ENCODE measurements at regions not wholly inside any gene's neighbourhood (a gene's known extent, or its start where the extent isn't known, plus 50 kb on each side); places are given as distances from the start of the nearest gene placed in this dataset.
"Not testable (repeated sequence)": the region's sequence is repeated elsewhere in the genome, so short reads cannot be mapped to it uniquely, and the experiment has no call there.

DNA sequence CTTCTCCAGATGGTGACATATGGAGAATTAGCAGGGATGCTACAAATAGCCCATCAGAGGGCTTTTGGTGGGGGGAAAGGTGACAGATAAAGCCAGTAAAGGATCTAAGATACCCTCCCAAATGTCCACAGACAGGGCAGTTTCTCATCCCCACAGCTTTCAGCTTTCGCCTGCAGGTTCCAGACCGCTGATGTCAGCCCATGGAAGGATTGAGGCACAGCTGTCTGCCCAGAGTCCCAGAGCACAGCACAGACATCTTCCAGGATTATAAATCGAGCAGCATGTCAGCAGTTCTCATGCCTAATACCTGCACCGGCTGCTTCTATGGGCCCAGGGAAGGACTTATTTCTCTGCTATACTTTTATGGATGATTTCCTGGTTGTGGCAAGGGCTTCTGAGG is 96.7 kb upstream of the MXRA5 start:
- TF ChIP-seq, protein P1, sequence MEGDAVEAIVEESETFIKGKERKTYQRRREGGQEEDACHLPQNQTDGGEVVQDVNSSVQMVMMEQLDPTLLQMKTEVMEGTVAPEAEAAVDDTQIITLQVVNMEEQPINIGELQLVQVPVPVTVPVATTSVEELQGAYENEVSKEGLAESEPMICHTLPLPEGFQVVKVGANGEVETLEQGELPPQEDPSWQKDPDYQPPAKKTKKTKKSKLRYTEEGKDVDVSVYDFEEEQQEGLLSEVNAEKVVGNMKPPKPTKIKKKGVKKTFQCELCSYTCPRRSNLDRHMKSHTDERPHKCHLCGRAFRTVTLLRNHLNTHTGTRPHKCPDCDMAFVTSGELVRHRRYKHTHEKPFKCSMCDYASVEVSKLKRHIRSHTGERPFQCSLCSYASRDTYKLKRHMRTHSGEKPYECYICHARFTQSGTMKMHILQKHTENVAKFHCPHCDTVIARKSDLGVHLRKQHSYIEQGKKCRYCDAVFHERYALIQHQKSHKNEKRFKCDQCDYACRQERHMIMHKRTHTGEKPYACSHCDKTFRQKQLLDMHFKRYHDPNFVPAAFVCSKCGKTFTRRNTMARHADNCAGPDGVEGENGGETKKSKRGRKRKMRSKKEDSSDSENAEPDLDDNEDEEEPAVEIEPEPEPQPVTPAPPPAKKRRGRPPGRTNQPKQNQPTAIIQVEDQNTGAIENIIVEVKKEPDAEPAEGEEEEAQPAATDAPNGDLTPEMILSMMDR (IDR thresholded peaks at IDR 0.05; ENCODE audit: insufficient read depth, low read depth, low read length, missing control alignments): no peak
- no peak for DNase-seq (ENCODE audit: low read depth)
- H3K4me3 ChIP-seq (ENCODE audit: low read length): no peak overlapping the region

DNA sequence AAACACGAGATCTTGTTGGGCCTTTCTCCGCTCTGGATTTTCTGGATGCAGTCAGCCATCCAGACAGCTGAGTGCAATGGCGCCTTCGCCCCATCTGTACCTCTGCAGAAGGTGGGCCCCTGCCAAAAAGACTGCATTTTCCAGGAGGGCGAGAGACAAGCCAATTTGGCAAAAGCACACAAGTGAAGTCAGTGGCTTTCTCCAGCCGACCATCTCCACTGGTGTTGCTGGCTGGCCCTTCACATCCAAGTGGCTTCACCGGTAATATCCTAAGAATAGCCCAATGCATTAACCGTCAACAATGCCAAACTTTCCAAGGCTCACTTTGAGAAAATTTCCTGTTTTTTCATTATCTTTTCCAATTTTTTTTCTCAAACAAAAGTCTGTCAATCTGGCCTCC is 96.2 kb upstream of the MXRA5 start:
- H3K4me3 ChIP-seq (ENCODE audit: low read length): no peak overlapping the region
- TF ChIP-seq, protein P1 (IDR thresholded peaks at IDR 0.05; ENCODE audit: insufficient read depth, low read depth, low read length, missing control alignments): no peak
- DNase-seq (ENCODE audit: low read depth): no peak

DNA sequence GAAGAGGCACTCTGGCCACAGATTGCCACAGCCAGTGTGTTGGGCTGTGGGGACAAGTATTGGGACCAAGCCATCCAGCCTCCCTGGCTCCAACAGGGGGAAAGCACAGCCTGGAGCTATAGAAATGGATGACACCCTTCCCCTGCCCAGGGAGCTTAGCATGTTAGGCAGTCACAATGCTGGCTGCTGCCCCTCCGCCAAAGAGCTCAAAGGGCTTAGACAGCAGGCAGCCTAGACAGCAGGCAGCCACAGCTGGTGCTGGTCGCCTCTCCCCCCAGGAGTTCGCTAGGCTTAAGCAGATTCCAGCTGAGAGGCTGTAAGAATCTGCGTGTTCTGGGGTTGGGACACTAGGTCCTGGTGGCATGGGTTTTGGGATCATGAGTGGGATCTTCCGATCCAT is 94.5 kb upstream of the MXRA5 start:
- no peak for DNase-seq (ENCODE audit: low read depth)
- TF ChIP-seq, protein P1 (IDR thresholded peaks at IDR 0.05; ENCODE audit: insufficient read depth, low read depth, low read length, missing control alignments): no peak
- no peak overlapping the region for H3K4me3 ChIP-seq (ENCODE audit: low read length)

DNA sequence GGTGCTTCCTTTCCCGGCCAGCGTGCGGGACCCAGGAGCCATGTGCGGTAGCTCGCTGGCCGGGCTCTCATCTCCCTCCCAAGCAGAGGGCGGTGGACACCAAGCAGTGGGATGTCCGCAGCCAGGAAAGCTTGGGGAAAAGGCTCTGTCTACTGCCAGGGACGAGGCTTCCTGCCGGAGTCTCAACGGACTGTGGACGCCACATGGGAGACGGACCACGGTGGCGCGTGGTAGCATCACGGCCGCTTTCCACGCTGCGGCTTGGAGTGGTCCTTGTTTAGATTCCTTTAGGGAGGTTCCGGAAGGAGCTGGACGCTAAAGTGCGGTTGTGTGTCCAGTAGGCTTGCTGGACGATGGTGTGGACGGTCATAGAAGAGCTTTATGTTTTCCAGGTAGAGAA is 89.5 kb upstream of the MXRA5 start:
- DNase-seq (ENCODE audit: low read depth); H3K4me3 ChIP-seq (ENCODE audit: low read length): not testable (repeated sequence)

DNA sequence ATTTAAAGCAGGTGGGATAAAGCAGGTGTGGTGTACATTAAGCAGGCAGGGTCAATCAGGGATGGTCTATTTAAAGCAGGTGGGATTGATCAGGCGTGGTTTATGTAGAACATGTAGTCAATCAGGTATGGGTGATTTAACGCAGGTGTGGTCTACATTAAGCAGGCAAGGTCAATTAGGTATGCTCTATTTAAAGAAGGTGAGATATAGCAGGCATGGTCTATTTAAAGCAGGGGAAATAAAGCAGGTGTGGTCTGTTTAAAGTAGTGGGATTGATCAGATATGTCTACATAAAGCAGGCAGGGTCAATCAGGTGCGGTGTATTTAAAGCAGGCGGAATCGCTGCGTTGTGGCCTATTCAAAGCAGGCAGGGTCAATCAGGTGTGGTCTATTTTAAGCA is 88.6 kb upstream of the MXRA5 start:
- H3K4me3 ChIP-seq (ENCODE audit: low read length): no peak overlapping the region
- TF ChIP-seq, protein P1 (IDR thresholded peaks at IDR 0.05; ENCODE audit: insufficient read depth, low read depth, low read length, missing control alignments): no peak
- no peak for DNase-seq (ENCODE audit: low read depth)

DNA sequence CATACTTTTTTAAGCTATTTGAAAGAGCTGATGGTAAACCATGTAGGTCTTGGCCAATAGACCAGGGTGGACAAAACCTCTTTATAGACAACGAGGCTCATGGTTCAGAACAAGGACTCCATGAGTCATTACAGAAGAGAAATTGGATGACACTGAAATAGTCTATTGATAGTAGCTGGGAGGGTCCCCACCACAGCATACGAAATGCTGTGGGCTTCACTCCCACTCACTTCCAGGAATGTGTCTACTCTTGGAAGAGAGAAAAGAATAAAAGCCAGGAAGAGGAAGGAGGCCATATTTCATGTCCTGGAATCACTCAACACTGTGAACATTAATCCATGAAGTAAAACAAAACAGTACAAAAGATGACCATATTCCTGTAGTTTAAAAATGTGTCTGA is 82.3 kb upstream of the MXRA5 start:
- DNase-seq (ENCODE audit: low read depth): no peak
- TF ChIP-seq, protein P1 (IDR thresholded peaks at IDR 0.05; ENCODE audit: insufficient read depth, low read depth, low read length, missing control alignments): no peak

DNA sequence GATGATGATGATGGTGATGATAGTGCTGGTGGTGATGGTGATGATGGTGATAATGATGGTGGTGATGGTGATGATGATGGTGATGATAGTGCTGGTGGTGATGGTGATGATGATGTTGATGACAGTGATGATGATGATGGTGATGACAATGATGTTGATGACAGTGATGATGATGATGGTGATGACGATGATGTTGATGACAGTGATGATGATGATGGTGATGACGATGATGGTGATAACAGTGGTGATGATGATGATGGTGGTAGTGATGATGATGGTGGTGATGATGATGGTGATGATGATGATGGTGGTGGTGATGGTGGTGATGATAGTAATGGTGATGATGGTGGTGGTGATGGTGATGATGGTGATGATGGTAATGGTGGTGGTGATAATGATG is 80.1 kb upstream of the MXRA5 start:
- DNase-seq (ENCODE audit: low read depth): no peak
- TF ChIP-seq, protein P1 (IDR thresholded peaks at IDR 0.05; ENCODE audit: insufficient read depth, low read depth, low read length, missing control alignments): no peak
- no peak overlapping the region for H3K4me3 ChIP-seq (ENCODE audit: low read length)

More for the DNA sequence above, 82.3 kb upstream of the MXRA5 start:
- no peak overlapping the region for H3K4me3 ChIP-seq (ENCODE audit: low read length)

DNA sequence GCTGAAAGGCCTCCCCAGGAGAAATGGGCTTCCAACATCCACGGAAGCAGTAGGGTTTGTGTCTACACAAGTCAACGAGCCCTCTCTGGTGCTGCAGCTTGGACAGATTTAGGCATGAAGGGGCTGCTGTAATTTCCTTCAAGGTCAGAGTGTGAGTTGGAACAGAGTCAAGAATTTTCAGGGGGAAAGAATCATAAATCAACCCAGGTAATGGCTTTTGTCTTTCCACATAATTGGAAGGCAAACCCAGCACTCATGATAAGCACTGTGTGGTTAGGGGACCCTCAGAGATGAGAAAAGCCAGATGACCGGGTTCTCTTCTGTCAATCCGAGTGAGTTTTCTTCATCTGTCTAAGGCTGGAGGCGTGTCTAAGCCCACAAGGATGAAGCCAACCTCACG is 78.6 kb upstream of the MXRA5 start:
- TF ChIP-seq, protein P1 (IDR thresholded peaks at IDR 0.05; ENCODE audit: insufficient read depth, low read depth, low read length, missing control alignments): no peak
- DNase-seq (ENCODE audit: low read depth): no peak
- H3K4me3 ChIP-seq (ENCODE audit: low read length): no peak overlapping the region
